WTC11 (cell line): ENCODE measurements at regions not wholly inside any gene's neighbourhood (a gene's known extent, or its start where the extent isn't known, plus 50 kb on each side); places are given as distances from the start of the nearest gene placed in this dataset.

ENCODE experiments used
- ATAC-seq: fragments of 200-7000 bp; cut with Tn5 transposase; 2 replicates; pipeline ENCODE4 v1.10.0; 2021; ENCODE audit warnings: mild to moderate bottlenecking, moderate library complexity
- CTCF ChIA-PET: fragments of 300-600 bp; sonication (Branson Sonifier 250); formaldehyde crosslinking; loops from one replicate; lab custom pipeline; 2021; ENCODE audit warnings: antibody characterized with exemption; lab: Charles Lee
- POLR2A ChIA-PET: fragments of 350-600 bp; sonication (Branson Sonifier 250); formaldehyde crosslinking; loops from one replicate; lab custom pipeline; 2021; ENCODE audit warnings: antibody characterized with exemption; lab: Charles Lee
- DNase-seq: peaks from one replicate; pipeline ENCODE4 v3.0.0; 2021; ENCODE audit warnings: low spot score
- H3K27ac Mint-ChIP-seq: 2 replicates; pipeline ENCODE4 v1.8.0; 2021; ENCODE audit warnings: mixed read lengths
- H3K27me3 Mint-ChIP-seq: 2 replicates; pipeline ENCODE4 v1.8.0; 2021; ENCODE audit warnings: low read depth, mild to moderate bottlenecking, moderate library complexity, mixed read lengths
- H3K36me3 Mint-ChIP-seq: 2 replicates; pipeline ENCODE4 v1.8.0; 2021; ENCODE audit warnings: mixed read lengths
- H3K4me1 Mint-ChIP-seq: 2 replicates; pipeline ENCODE4 v1.8.0; 2022; ENCODE audit warnings: mixed read lengths
- H3K4me3 Mint-ChIP-seq: 2 replicates; pipeline ENCODE4 v1.8.0; 2021; ENCODE audit warnings: mild to moderate bottlenecking, moderate library complexity, mixed read lengths
- H3K9me3 Mint-ChIP-seq: 2 replicates; pipeline ENCODE4 v1.8.0; 2021; ENCODE audit warnings: mixed read lengths
- AFF4 ChIP-seq: sonication (generic); formaldehyde crosslinking; IDR thresholded peaks from 2 replicates; pipeline ENCODE4 v1.8.1; 2023; ENCODE audit warnings: mild to moderate bottlenecking, missing genetic modification reagents, borderline replicate concordance
- ATF1 ChIP-seq: sonication (generic); formaldehyde crosslinking; IDR thresholded peaks from 2 replicates; pipeline ENCODE4 v1.8.1; 2023; ENCODE audit warnings: mild to moderate bottlenecking, moderate library complexity, missing genetic modification reagents
- ATF2 ChIP-seq: sonication (generic); formaldehyde crosslinking; IDR thresholded peaks from 2 replicates; pipeline ENCODE4 v1.8.1; 2022; ENCODE audit warnings: low read depth, missing genetic modification reagents, borderline replicate concordance
- ATF3 ChIP-seq: sonication (generic); formaldehyde crosslinking; conservative IDR thresholded peaks from 2 replicates; pipeline ENCODE4 v1.8.1; 2022; ENCODE audit warnings: mild to moderate bottlenecking, missing genetic modification reagents
- CBFB ChIP-seq: sonication (generic); formaldehyde crosslinking; IDR thresholded peaks from 2 replicates; pipeline ENCODE4 v1.8.1; 2022; ENCODE audit warnings: mild to moderate bottlenecking, low read depth, missing genetic modification reagents
- CDX4 ChIP-seq: fragments of 250-450 bp; sonication (Bioruptor Pico); IDR thresholded peaks from 2 replicates; pipeline ENCODE4 v1.9.0; 2021; ENCODE audit warnings: moderate library complexity, mild to moderate bottlenecking, inconsistent platforms, borderline replicate concordance
- CTCF ChIP-seq: fragments of 200-600 bp; IDR thresholded peaks from 2 replicates; pipeline ENCODE4 v1.8.0; 2022; ENCODE audit warnings: antibody characterized with exemption
- E2F5 ChIP-seq: sonication (generic); formaldehyde crosslinking; IDR thresholded peaks from 2 replicates; pipeline ENCODE4 v1.8.1; 2022; ENCODE audit warnings: mild to moderate bottlenecking, moderate library complexity, missing genetic modification reagents
- ELF4 ChIP-seq: sonication (generic); formaldehyde crosslinking; IDR thresholded peaks from 2 replicates; pipeline ENCODE4 v1.8.1; 2022; ENCODE audit warnings: low read depth, mild to moderate bottlenecking, moderate library complexity, missing genetic modification reagents
- FOXP1 ChIP-seq: sonication (generic); formaldehyde crosslinking; IDR thresholded peaks from 2 replicates; pipeline ENCODE4 v1.8.0; 2022; ENCODE audit warnings: missing genetic modification reagents, mild to moderate bottlenecking, moderate library complexity, borderline replicate concordance
- HMGXB4 ChIP-seq: sonication (generic); formaldehyde crosslinking; IDR thresholded peaks from 2 replicates; pipeline ENCODE4 v1.8.1; 2023; ENCODE audit warnings: mild to moderate bottlenecking, moderate library complexity, missing genetic modification reagents
- JUN ChIP-seq: sonication (generic); formaldehyde crosslinking; IDR thresholded peaks from 2 replicates; pipeline ENCODE4 v1.8.0; 2023; ENCODE audit warnings: mild to moderate bottlenecking, missing genetic modification reagents
- KAT7 ChIP-seq: sonication (generic); formaldehyde crosslinking; IDR thresholded peaks from 2 replicates; pipeline ENCODE4 v1.8.1; 2023; ENCODE audit warnings: missing genetic modification reagents, mild to moderate bottlenecking, borderline replicate concordance
- PREB ChIP-seq: sonication (generic); formaldehyde crosslinking; IDR thresholded peaks from 2 replicates; pipeline ENCODE4 v1.8.1; 2022; ENCODE audit warnings: mild to moderate bottlenecking, missing genetic modification reagents, moderate library complexity, borderline replicate concordance
- SP1 ChIP-seq: sonication (generic); formaldehyde crosslinking; conservative IDR thresholded peaks from 2 replicates; pipeline ENCODE4 v1.8.1; 2022; ENCODE audit warnings: missing genetic modification reagents
- TCF7 ChIP-seq: sonication (generic); formaldehyde crosslinking; IDR thresholded peaks from 2 replicates; pipeline ENCODE4 v1.8.0; 2022; ENCODE audit warnings: mild to moderate bottlenecking, low read depth, missing genetic modification reagents, moderate library complexity
- ZNF219 ChIP-seq: sonication (generic); formaldehyde crosslinking; IDR thresholded peaks from 2 replicates; pipeline ENCODE4 v1.8.0; 2023; ENCODE audit warnings: missing genetic modification reagents, mild to moderate bottlenecking, borderline replicate concordance
- ZNF396 ChIP-seq: fragments of 250-450 bp; sonication (Bioruptor Pico); IDR thresholded peaks from 2 replicates; pipeline ENCODE4 v1.8.0; 2021; ENCODE audit warnings: mild to moderate bottlenecking, moderate library complexity, borderline replicate concordance
- ZSCAN18 ChIP-seq: fragments of 250-450 bp; sonication (Bioruptor Pico); IDR thresholded peaks from 2 replicates; pipeline ENCODE4 v2.1.2; 2022; ENCODE audit warnings: mild to moderate bottlenecking, moderate library complexity

GRCh38 chr2:83582589-83582988 is 876.5 kb downstream of the SUCLG1 start:
- no peak for ATAC-seq
- TF ChIP-seq ZSCAN18 (CRISPR knock-in tag) (no peak), CTCF (no peak), HMGXB4 (CRISPR knock-in tag) (no peak), ATF3 (CRISPR knock-in tag) (no peak), AFF4 (CRISPR knock-in tag) (no peak), ELF4 (CRISPR knock-in tag) (no peak), ZNF219 (no peak), FOXP1 (no peak), ATF1 (CRISPR knock-in tag) (no peak), SP1 (CRISPR knock-in tag) (no peak), KAT7 (CRISPR knock-in tag) (no peak), E2F5 (CRISPR knock-in tag) (no peak), CBFB (no peak), CDX4 (CRISPR knock-in tag) (no peak), JUN (no peak), TCF7 (CRISPR knock-in tag) (no peak), ATF2 (CRISPR knock-in tag) (no peak), PREB (CRISPR knock-in tag) (no peak), ZNF396 (no peak)

More at GRCh38 chr2:83582589-83582988, 876.5 kb downstream of the SUCLG1 start:
- Mint-ChIP-seq H3K27ac (no peak overlapping the region), H3K27me3 (no peaks in the 10 kb centered on the region), H3K9me3 (no peaks in the 10 kb centered on the region), H3K36me3 (no peaks in the 10 kb centered on the region), H3K4me3 (no peak overlapping the region), H3K4me1 (peaks cover 28% of the 10 kb centered on the region)
- no peak for DNase-seq
- POLR2A ChIA-PET, result no interaction called here
- CTCF ChIA-PET, result no interaction called here
